ENCODE measurements at regions not wholly inside any gene's neighbourhood (a gene's known extent, or its start where the extent isn't known, plus 50 kb on each side); places are given as distances from the start of the nearest gene placed in this dataset.
"Not testable (repeated sequence)": the region's sequence is repeated elsewhere in the genome, so short reads cannot be mapped to it uniquely, and the experiment has no call there.

DNA sequence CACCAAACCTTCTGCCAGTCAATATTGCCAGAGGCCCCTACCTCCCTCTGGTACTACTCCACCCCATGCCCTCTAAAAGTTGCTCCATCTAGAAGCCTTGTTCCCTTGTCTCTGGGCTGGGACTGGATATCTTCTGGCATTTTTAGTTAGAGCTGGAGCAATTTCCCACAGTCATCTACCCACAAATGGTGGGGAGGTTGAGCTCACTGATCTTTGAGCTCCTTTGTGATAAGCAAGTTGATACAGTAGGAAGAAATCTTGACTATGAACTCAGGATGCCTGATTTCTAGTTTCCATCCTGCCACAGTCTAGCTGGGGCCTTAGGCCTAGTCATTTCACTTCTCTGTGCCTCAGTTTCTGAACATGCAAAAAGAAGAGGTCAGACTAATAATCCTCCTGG, 155.0 kb downstream of the MAIP1 start:
- no peak for TF ChIP-seq ZFX (IDR thresholded peaks at IDR 0.05; ENCODE audit: borderline replicate concordance)
- TF ChIP-seq, protein P1, sequence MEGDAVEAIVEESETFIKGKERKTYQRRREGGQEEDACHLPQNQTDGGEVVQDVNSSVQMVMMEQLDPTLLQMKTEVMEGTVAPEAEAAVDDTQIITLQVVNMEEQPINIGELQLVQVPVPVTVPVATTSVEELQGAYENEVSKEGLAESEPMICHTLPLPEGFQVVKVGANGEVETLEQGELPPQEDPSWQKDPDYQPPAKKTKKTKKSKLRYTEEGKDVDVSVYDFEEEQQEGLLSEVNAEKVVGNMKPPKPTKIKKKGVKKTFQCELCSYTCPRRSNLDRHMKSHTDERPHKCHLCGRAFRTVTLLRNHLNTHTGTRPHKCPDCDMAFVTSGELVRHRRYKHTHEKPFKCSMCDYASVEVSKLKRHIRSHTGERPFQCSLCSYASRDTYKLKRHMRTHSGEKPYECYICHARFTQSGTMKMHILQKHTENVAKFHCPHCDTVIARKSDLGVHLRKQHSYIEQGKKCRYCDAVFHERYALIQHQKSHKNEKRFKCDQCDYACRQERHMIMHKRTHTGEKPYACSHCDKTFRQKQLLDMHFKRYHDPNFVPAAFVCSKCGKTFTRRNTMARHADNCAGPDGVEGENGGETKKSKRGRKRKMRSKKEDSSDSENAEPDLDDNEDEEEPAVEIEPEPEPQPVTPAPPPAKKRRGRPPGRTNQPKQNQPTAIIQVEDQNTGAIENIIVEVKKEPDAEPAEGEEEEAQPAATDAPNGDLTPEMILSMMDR (IDR thresholded peaks at IDR 0.05): no peak
- H3K27ac ChIP-seq: no peak overlapping the region

- H3K27ac ChIP-seq: not testable (repeated sequence)
Measured at GRCh38 chr2:200113016-200113799, 157.8 kb downstream of the MAIP1 start.

GRCh38 chr2:200119236-200119635, 163.9 kb downstream of the MAIP1 start:
- TF ChIP-seq, protein P1 (IDR thresholded peaks at IDR 0.05): no peak
- TF ChIP-seq ZFX (IDR thresholded peaks at IDR 0.05; ENCODE audit: borderline replicate concordance): no peak
- H3K27ac ChIP-seq: no peak overlapping the region

GRCh38 chr2:200121931-200122330, 166.5 kb downstream of the MAIP1 start:
- TF ChIP-seq, protein P1 (IDR thresholded peaks at IDR 0.05): no peak
- no peak for TF ChIP-seq ZFX (IDR thresholded peaks at IDR 0.05; ENCODE audit: borderline replicate concordance)
- H3K27ac ChIP-seq: no peak overlapping the region

DNA sequence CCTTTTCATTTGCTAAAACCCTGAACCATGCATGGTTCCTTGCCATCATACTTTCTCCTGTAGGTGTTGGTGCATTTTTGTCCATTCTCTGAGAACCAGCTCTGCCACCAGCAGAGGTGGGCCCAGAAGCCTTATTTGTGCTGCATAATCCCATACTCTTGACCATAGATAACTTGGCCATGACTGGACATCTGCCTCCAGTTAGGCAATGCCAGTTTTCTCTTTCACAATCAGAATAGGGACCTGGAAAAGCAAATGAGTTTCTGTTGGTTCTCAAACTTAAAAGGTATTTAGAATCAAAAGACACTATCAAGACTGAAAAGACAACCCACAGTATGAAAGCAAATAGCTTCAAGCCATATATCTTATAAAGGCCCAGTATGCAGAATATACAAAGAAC, 167.3 kb downstream of the MAIP1 start:
- TF ChIP-seq ZFX (IDR thresholded peaks at IDR 0.05; ENCODE audit: borderline replicate concordance): no peak
- TF ChIP-seq, protein P1 (IDR thresholded peaks at IDR 0.05): no peak
- no peak overlapping the region for H3K27ac ChIP-seq

- H3K27ac ChIP-seq: not testable (repeated sequence)
Measured at GRCh38 chr2:200124665-200125368, 169.4 kb downstream of the MAIP1 start.

DNA sequence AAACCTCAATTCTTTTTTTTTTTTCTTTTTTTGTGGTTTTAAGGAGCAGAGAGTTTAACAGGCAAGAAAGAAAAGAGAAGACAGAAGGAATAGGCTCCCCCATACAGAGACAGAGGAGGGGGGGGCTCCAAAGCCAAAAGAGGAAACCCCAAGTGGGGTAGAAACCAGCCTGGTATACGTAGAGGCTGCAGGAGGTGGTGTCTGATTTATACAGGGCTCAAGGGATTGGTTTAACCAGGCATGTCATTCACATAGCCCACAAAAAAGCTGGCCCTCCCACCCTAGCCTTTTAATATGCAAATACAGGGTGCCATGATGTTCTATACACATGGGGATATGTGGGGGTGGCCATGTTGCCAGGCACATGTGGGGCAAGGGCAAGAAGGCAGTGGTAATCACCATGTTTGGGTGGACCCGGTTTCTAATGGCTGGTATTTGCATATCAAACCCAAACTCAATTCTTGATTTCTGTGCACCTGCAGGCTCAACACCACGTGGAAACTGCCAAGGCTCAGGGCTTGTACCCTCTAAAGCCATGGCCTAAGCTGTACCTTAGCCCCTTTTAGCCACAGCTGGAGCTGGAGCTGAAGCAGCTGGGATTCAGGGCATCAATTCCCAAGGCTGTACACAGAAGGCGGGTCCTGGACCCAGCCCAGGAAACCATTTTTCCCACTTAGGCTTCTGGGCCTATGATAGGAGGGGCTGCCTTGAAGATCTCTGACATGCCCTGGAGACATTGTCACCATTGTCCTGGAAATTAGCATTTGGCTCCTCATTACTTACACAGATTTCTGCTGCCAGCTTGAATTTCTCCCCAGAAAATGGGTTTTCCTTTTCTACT, 170.3 kb downstream of the MAIP1 start:
- H3K27ac ChIP-seq: no peak overlapping the region
- TF ChIP-seq, protein P1 (IDR thresholded peaks at IDR 0.05): no peak

DNA sequence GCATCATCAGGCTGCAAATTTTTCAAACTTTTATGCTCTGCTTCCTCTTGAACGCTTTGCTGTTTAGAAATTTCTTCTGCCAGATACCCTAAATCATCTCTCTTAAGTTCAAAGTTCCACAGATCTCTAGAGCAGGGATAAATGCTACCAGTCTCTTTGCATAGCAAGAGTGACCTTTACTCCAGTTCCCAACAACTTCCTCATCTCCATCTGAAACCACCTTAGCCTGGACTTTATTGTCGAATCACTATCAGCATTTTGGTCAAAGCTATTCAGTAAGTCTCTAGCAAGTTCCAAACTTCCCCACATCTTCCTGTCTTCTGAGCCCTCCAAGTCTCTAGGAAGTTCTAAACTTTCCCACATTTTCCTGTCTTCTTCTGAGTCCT, 170.9 kb downstream of the MAIP1 start:
- H3K27ac ChIP-seq: not testable (repeated sequence)

GRCh38 chr2:200126680-200127079, 171.3 kb downstream of the MAIP1 start:
- H3K27ac ChIP-seq: not testable (repeated sequence)
